NCI-H524 (cell line): ENCODE measurements at regions not wholly inside any gene's neighbourhood (a gene's known extent, or its start where the extent isn't known, plus 50 kb on each side); places are given as distances from the start of the nearest gene placed in this dataset.

Experiments
- DNase-seq, 2 experiments: peaks; one replicate each; lab custom pipeline; 2025; lab: John Stamatoyannopoulos, UW

GRCh38 chr2:13014783-13015182 lies 298.0 kb downstream of the TRIB2 start:
- DNase-seq, result no peak

GRCh38 chr2:13015532-13016320 lies 299.0 kb downstream of the TRIB2 start:
- no peak for DNase-seq

DNA sequence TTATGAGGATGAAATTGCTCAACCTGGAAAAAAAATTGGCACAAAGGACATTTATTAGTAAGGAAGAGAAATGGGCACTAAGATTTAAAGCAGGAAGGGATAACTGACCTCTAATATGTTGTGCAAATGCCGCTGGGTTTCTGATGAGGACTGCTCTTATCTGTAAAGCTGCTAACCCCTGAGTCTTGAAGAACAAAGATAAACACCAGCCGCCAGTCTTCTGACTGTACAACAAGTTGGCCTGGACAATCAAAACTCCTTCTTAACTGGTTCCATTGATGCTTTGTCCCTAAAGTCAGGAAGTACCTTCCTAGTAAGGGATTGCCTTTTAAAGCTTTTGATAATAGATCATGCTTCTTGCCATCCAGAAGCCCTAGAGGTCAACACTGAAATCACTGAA lies 301.8 kb downstream of the TRIB2 start:
- no peak for DNase-seq

- no peak for DNase-seq
Observed at GRCh38 chr2:13019781-13020180, 303.0 kb downstream of the TRIB2 start.

DNA sequence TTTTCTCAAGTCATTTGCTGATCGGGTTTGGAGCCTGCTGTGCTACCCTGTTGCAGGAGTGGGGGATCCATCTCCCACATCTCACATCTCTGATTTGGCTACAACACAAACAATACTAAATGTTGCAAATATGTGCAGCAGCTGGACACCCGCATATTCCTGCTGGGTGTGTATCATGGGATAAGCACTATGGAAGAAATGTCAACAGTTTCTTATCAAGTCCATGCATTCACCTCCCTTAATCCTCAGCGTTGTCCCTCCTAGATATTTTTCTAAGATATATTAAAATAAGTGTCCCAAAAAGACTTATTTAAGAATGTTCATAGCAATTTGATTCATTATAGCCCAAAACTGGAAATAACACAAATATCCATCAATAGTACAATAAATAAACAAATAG lies 303.7 kb downstream of the TRIB2 start:
- no peak for DNase-seq

DNA sequence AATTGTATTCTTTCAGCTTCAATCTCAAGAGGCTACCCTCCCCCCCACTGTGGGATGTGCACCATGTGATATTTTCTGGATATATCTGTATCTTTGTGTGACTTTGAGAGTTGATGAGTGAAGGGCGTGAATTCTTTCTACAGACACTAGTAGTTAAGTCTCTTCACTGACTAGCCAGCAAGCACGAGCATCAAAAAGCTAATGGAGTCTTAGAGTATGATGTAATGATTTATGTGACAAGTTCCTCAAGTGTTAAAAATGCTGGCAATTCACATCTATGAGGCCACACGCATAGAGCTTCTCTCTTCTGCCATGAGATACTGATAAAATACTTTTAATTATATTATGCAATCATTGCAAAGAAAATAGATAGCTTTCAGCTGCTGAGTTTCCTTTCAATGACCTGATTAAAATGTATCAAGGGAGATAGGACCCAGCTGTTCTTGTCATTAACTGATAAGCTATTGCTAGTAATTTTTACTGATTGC lies 304.8 kb downstream of the TRIB2 start:
- peak in 1 of 2 experiments; percentile 5 for DNase-seq

DNA sequence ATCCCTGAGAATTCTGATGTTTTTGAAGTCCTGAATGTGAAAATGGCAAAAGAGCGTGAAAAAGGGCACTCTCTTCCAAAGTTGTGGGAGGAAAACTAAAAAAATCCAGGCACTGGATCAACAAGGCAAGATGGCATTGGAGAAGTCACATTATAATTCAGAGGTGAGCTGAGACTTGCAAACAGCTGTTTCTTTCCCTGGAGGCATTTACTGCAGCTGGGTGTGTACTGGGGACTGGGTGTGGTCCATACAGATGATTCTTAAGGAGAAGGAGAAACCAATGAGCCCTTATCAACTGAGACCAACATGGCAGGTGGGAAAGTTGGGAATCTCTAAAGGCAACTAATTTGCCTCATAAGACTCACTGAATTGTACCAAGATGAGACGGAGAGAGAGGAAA lies 313.9 kb downstream of the TRIB2 start:
- DNase-seq, result peak in 1 of 2 experiments; percentile 3

GRCh38 chr2:13034861-13035260 lies 318.1 kb downstream of the TRIB2 start:
- no peak for DNase-seq

- peak in 1 of 2 experiments; percentile 7 for DNase-seq
Observed at GRCh38 chr2:13035866-13036265, 319.1 kb downstream of the TRIB2 start.

- DNase-seq, result no peak
Observed at GRCh38 chr2:13040043-13040442, 323.3 kb downstream of the TRIB2 start.

DNA sequence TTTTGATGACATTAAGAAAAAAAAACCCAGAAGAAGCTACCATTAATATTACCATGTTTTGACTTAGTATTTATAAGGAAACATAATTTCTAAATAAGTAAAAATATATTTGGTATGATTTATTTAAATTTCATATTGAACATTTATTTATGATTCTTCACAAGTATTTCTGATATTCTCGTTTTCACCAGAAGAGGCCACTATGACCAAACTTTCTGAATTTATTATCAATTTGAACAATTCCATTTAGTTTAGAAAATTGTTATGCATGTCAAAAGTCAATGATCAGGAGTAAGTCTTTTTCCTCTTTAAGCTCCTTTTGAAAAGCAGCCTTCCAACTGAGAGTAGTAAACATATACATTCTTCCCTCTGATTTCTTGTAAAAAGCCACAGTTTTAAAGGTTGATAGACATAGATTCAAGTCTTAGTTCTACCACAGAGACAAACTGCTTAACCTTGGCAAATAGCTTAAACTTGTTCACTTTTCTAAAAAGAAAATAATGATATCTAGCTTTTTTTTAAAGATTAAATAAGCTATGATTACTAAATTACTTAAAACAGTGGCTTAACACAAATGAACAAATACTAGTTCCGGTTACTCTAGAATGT lies 329.9 kb downstream of the TRIB2 start:
- peak in 1 of 2 experiments; percentile 37 for DNase-seq

- DNase-seq, result no peak
Observed at GRCh38 chr2:13050764-13051163, 334.0 kb downstream of the TRIB2 start.

GRCh38 chr2:13052547-13052946 lies 335.8 kb downstream of the TRIB2 start:
- DNase-seq, result no peak

GRCh38 chr2:13056259-13056843 lies 339.6 kb downstream of the TRIB2 start:
- DNase-seq, result peak; percentile 17 to 33

GRCh38 chr2:13057671-13058070 lies 340.9 kb downstream of the TRIB2 start:
- DNase-seq, result no peak

DNA sequence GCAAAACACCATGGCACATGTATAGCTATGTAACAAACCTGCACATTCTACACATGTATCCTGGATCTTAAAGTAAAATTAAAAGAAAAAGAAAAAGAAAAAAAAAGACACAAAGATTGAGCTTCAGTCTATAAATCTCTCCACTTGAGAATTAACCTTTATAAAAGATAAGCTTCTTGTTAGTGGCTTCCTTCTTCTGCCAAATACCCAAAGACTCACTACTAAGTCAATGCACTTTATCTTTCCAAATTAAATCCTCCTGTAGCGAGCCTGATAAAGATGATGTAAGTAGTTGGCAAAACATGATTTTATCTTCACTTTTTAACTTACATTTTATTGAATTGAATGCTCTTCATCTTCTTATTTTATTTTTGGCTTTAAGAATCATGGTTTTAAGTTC lies 349.9 kb downstream of the TRIB2 start:
- DNase-seq, result no peak

DNA sequence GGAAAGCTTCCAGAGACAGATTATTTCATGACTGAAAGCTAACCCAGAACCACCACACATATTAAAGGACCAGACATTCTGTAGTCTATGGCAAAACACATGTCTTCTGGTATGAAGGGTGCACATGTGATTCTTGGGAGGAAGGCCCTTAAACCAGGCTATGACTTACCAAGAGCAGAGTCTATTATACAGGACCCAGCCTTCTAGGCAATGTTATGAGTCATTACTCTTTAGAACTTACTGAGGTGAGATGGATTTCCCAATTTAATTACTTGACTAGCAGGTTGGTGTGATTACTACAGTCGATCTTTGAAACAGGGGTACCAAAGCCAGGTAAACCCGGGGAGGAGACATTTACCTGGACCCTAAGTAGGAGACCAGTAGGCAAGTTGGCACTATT lies 350.8 kb downstream of the TRIB2 start:
- DNase-seq, result no peak

DNA sequence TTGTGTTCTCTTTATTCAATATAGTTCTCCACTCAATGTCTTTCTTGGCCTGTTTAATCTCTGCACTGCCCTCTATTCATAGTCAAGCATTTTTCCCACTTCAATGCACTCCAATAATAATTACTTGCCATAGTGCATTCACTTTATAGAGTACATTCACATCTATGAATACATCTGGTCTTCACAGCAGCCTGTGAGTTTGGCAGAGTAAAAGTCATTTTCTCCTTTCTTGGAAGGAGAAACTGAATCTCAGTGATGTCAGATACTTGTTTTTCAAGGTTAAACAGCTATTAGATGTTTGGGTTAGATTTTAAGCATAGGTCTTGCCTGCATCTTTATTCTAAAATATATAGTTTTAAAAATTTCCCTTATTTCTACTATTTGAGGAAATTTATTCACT lies 373.2 kb downstream of the TRIB2 start:
- DNase-seq, result no peak

DNA sequence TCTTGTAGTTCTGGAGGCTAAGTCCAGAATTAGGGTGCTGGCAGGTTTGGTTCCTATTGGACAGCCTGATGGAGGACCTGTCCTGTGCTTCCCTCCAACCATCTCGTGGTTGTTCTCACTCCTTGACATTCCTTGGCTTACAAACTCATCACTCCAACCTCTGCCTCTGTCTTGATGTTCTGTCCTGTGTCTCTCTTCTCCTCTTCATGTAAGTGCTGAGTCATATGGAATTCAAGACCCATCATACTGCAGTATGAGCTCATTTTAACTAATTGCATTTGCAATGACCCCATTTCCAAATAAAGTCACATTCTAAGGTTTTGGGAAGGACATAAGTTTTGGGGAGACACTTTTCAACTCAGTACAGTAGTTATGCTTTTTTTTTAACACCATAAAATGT lies 374.7 kb downstream of the TRIB2 start:
- no peak for DNase-seq

DNA sequence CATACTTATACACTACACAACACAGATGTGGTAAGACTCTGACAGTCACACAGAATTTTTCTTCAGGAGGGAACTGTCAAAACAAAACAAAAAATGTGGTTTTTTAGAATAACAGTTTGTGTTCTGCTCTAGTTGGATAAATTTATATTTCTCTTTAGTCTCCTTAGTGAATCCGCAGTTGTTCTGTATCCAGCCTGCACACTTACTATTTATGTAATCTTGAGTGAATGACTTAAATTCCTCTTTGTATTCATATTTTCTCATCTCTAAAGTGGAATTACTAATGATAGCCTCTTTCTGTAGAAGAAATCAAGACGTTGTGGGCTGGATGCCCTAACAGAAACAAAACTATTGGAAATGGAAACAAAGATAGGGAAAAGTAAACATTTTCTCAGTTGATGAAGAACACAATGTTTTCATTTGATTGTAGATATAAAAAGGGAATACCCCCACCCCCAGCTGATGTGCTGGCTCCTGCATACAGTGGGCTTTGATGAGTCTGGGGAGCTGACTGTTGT lies 375.2 kb downstream of the TRIB2 start:
- no peak for DNase-seq

DNA sequence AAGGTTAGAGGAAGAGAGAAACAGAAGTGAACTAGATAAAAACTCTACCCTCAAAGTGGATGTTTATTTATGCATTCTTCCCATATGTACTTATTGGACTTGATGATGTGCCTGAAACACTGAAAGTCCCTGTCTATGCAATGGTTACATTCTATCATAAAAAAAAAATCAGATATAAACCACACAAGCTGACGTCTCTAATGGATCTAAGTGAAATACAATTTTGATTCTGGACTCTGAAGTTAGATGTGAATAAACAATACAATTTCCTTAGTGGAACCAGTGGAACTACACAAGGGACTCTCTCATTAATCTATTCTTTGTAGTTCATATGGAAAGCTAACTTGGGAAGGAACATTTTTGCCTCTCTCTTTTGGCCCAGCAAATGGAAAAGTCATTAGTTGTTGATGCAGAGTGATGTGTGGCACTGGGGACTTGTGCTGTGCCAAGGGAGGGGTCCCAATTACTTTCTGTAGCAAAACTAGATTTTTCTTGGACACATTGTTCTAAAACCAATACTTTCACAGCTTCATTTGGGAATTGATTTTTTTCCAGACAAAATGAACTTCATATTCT lies 376.8 kb downstream of the TRIB2 start:
- no peak for DNase-seq

DNA sequence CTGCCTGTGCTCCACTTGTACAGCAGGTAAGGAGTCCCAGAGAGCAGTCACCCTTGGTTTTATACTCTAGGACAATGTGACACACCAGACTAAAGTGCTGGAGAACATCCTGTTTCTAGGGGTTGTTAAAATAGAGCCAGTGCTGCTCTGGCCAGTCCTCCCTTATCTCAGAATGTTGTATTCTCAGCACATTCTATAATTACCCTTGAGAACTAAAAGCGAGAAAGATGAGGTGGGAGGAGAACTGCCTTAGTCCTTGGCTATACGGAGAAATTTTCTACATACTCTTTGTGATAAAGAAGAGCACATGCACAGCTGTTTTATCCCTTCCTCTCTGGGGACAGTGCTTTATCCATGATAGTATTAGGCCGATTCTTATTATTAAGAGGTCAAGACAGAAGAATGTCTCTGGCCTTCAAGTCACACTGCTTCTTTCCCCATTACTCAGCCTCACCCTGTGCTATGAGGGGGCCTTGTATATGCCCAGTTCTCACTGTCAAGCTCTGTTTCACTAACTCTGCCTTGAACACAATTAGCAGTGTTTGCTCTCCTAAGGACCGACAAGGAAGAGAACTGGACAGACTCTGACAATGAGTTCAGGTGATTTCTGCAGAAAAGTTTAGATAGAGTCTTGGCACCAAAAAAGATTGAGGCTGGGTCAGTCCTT lies 385.8 kb downstream of the TRIB2 start:
- DNase-seq, result no peak
